GM12892 (cell line): ENCODE measurements at regions not wholly inside any gene's neighbourhood (a gene's known extent, or its start where the extent isn't known, plus 50 kb on each side); places are given as distances from the start of the nearest gene placed in this dataset.

Source experiments
- DNase-seq: peaks from one replicate; pipeline ENCODE4 v3.0.0; 2011; ENCODE audit not compliant: insufficient read length
- FAIRE-seq: peaks from 2 replicates; lab custom pipeline; 2011; peaks lifted over from hg19 to GRCh38; lab: Jason Lieb, UNC
- POLR2A ChIP-seq: IDR thresholded peaks from 2 replicates; pipeline ENCODE4 v1.6.1; 2011; ENCODE audit warnings: low read depth, low read length, control low read depth
- POLR2AphosphoS5 ChIP-seq: IDR thresholded peaks from 2 replicates; pipeline ENCODE4 v1.6.1; 2011; ENCODE audit warnings: low read depth, low read length, control low read depth
- TAF1 ChIP-seq: IDR thresholded peaks from 2 replicates; pipeline ENCODE4 v1.6.1; 2011; ENCODE audit warnings: low read depth, mild to moderate bottlenecking, control low read depth, low read length, borderline replicate concordance

DNA sequence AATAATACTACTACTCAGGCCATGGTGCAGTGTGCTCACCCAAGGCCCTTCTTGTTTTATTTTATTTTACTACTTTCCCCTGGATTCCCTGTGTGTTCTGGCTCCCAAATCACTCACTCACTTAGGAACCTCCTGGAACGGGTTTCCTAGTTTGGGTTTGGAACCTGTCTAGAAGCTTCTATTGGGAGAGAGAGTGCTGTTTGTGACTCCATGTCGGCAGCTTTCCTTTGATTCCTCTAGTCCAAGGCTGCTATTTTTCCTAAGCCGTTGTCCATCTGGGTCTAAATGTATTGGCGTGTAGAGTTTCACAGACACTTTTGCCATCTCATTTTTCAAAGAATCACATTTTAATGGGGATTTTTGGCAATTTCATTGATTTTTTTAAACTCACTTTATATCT, 70.8 kb downstream of the FOXA2 start:
- TF ChIP-seq TAF1, result no peak
- TF ChIP-seq POLR2A, result no peak
- DNase-seq (no peak), FAIRE-seq (no peak)

GRCh38 chr20:22512911-22513489, 71.4 kb downstream of the FOXA2 start:
- no peak for DNase-seq
- TF ChIP-seq POLR2A (no peak), TAF1 (no peak), POLR2AphosphoS5 (no peak)
- FAIRE-seq, result no peak

GRCh38 chr20:22511943-22512910, 72.1 kb downstream of the FOXA2 start:
- FAIRE-seq, result no peak
- no peak for DNase-seq

DNA sequence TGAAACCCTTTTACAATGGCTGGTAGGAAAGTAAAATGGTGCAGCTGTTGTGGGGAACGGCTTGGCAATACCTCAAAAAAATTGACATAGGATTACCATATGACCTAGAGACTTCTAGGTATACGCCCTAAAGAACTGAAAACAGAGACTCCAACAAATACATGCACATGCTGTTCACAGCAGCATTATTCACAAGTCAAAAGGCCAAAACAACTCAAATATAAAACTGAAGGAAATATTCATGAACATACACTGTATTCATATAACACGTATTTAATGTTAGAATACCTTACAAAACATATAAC, 74.6 kb downstream of the FOXA2 start:
- FAIRE-seq (no peak), DNase-seq (no peak)
- TF ChIP-seq TAF1 (no peak), POLR2AphosphoS5 (no peak), POLR2A (no peak)

More at GRCh38 chr20:22511943-22512910, 72.1 kb downstream of the FOXA2 start:
- TF ChIP-seq TAF1, result no peak
- TF ChIP-seq POLR2AphosphoS5, result no peak
- TF ChIP-seq POLR2A, result no peak

DNA sequence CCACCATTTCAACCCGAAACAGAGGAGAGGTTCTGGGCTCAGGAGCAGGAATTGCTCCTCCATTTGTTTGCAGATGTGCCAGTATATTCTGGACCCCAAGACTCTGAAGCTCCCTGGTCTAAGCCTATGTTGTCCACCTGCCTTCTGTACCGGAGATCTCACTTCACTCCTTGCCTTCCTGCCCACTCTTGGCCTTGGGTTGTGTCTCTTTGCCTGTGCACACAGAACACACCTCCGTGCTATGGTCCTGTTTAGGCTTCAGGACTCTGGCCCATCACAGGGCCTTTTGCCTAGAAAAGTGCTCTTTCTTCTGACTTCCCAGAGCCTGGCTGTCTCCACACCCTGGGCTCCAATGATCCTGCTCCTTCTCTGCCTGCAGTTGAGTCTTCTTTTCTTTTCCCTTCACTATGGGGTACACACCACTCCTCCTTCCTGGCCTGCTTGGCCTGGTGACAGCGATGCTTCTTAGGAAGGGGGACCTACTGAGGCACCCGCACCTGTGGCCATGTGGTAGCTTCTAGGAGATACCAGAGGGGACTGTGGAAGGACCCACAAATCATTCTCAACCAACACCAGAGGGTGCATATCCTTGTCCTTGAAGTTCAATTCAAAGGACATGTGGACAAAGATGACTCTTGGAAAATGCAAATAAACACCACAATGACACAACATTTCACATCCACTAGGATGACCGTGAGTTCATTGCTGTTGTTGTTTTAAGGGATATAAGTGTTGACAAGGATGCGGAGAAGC, 75.1 kb downstream of the FOXA2 start:
- FAIRE-seq (no peak), DNase-seq (no peak)
- no peak for TF ChIP-seq POLR2AphosphoS5
- no peak for TF ChIP-seq POLR2A
- TF ChIP-seq TAF1, result no peak

- no peak for FAIRE-seq
- TF ChIP-seq POLR2A (no peak), TAF1 (no peak), POLR2AphosphoS5 (no peak)
- no peak for DNase-seq
Observed at GRCh38 chr20:22508426-22508825, 75.9 kb downstream of the FOXA2 start.

DNA sequence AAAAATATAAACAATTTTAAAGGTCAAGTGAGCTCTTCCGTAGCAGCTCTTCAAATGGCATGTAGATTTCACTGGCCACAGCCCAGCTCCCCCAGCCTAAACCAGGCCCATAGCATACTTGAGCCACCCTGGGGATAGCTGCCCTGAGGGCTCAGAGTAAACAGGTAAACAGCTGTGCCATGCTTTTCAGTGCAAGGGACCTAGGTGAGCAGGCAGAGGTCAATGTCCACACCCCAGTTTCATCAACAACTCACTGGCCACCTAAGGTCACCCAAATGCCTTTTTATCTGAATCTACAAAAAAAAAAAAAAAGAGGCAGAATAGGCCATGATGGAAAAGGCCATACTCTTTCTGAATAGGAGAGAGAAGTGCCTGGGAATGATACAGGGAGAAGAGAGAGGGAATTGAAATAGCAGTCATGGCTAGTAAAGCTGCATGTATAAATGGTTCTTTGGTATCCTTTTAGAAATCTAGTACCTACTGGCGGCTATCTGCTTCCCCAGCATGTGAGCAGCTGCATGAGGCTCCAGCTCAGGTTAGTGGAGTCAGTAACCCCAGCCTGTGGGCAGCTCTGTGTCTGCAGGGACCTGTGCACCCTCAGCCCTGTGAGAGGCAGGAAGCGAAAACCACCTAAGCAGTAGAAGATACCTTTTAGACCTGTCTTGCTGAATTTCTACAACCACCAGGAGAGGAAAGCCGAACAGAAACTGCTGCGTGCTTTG, 77.0 kb downstream of the FOXA2 start:
- DNase-seq (no peak), FAIRE-seq (no peak)
- TF ChIP-seq POLR2A, result no peak
- no peak for TF ChIP-seq TAF1
- no peak for TF ChIP-seq POLR2AphosphoS5

DNA sequence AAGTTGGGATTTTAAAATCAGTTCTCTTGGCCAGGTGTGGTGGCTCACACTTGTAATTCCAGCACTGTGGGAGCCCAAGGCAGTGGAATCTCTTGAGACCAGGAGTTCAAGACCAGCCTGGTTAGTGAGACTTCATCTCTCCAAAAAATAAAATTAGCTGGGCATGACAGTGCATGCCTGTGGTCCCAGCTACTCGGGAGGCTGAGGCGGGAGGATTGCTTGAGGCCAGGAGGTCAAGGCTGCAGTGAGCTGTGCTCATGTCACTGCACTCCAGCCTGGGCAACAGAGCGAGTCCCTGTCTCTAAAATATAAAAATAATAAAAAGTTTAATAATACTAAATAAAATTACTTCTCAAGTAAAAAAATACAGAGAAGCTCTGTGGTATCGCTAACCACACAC, 77.5 kb downstream of the FOXA2 start:
- TF ChIP-seq POLR2A (no peak), POLR2AphosphoS5 (no peak), TAF1 (no peak)
- no peak for DNase-seq
- FAIRE-seq, result no peak

GRCh38 chr20:22504829-22505377, 79.5 kb downstream of the FOXA2 start:
- no peak for FAIRE-seq
- DNase-seq, result no peak
- TF ChIP-seq TAF1 (no peak), POLR2AphosphoS5 (no peak), POLR2A (no peak)

DNA sequence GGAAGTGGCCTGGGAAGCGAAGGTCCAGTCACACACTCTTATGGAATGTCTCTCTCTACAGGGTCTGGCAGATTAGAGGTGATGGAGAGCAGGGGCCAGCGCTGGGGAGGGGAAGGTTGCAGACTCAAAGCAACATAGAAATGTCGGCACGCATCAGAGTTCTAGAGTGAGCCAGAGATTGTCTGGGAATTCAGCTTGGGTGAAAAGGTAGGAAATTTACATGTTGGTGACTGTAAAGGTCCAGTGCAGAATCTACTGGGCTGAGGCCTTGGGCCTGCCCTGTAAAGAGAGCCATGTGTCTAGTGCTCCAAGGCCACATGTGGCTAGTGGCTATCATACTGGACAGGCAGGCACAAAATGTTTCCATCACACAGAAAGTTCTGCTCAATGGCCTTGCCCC, 80.8 kb downstream of the FOXA2 start:
- no peak for FAIRE-seq
- no peak for DNase-seq
- TF ChIP-seq POLR2AphosphoS5, result no peak
- TF ChIP-seq POLR2A, result no peak
- TF ChIP-seq TAF1, result no peak
